ENCODE measurements at regions not wholly inside any gene's neighbourhood (a gene's known extent, or its start where the extent isn't known, plus 50 kb on each side); places are given as distances from the start of the nearest gene placed in this dataset.

DNA sequence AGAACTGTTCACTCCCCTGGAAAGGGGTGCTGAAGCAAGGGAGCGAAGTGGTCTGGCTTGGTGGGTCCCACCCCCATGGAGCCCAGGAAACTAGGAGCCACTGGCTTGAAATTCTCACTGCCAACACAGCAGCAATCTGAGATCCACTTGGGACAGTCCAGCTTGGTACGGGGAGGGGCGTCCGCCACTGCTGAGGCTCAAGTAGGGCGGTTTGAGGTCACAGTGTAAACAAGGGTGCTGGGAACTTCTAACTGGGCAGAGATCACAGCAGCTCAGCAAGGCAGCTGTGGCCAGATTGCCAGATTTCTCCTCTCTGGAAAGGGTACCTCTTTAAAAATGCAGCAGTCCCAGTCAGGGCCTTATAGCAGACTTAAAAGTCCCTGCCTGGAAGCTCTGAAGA is 53.9 kb upstream of the GALNTL6 start:
- no peak overlapping the region for H3K4me2 ChIP-seq (ENCODE audit: low read length)
- no peaks in the 10 kb centered on the region for H4K20me1 ChIP-seq (ENCODE audit: low read length)
- ChIA-PET POLR2A (ENCODE audit: unreplicated experiment) (no interaction called here), CTCF (no interaction called here)
- TF ChIP-seq EZH2phosphoT487 (IDR thresholded peaks at IDR 0.05; ENCODE audit: borderline replicate concordance, low read length) (no peak), EZH2 (IDR thresholded peaks at IDR 0.05; ENCODE audit: low read length, unreplicated experiment) (no peak)
- TF ChIP-seq, protein P1, sequence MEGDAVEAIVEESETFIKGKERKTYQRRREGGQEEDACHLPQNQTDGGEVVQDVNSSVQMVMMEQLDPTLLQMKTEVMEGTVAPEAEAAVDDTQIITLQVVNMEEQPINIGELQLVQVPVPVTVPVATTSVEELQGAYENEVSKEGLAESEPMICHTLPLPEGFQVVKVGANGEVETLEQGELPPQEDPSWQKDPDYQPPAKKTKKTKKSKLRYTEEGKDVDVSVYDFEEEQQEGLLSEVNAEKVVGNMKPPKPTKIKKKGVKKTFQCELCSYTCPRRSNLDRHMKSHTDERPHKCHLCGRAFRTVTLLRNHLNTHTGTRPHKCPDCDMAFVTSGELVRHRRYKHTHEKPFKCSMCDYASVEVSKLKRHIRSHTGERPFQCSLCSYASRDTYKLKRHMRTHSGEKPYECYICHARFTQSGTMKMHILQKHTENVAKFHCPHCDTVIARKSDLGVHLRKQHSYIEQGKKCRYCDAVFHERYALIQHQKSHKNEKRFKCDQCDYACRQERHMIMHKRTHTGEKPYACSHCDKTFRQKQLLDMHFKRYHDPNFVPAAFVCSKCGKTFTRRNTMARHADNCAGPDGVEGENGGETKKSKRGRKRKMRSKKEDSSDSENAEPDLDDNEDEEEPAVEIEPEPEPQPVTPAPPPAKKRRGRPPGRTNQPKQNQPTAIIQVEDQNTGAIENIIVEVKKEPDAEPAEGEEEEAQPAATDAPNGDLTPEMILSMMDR (conservative IDR thresholded peaks at IDR 0.05; ENCODE audit: low read depth, low read length) = no peak
- no peaks in the 10 kb centered on the region for H3K4me1 ChIP-seq (ENCODE audit: insufficient read depth, low read length)
- H3K9me2 ChIP-seq (replicated peaks; ENCODE audit: low read length) = no peaks in the 10 kb centered on the region
- H2AFZ ChIP-seq (ENCODE audit: low read length) = no peak overlapping the region
- no TSS peak for BruUV-seq (replicated peaks)
- H3K4me3 ChIP-seq (ENCODE audit: low read length) = no peak overlapping the region
- H3K79me2 ChIP-seq (ENCODE audit: low read length) = no peaks in the 10 kb centered on the region
- DNase-seq (no peak), ATAC-seq (no peak)
- no peaks in the 10 kb centered on the region for H3K36me3 ChIP-seq (ENCODE audit: low read depth, low read length)
- H3K9me3 ChIP-seq (ENCODE audit: low read length) = no peaks in the 10 kb centered on the region
- H3F3A ChIP-seq (ENCODE audit: low read length, unreplicated experiment) = no peaks in the 10 kb centered on the region
- peaks cover 6% of the 10 kb centered on the region; the same call in 1 of the 2 replicates for H3K27me3 ChIP-seq (ENCODE audit: low read length)
- no peak overlapping the region for H3K27ac ChIP-seq (ENCODE audit: low read length)
- intact Hi-C loops (cut with micrococcal nuclease) = no loop called here
- H3K9ac ChIP-seq (ENCODE audit: low read length) = no peak overlapping the region

DNA sequence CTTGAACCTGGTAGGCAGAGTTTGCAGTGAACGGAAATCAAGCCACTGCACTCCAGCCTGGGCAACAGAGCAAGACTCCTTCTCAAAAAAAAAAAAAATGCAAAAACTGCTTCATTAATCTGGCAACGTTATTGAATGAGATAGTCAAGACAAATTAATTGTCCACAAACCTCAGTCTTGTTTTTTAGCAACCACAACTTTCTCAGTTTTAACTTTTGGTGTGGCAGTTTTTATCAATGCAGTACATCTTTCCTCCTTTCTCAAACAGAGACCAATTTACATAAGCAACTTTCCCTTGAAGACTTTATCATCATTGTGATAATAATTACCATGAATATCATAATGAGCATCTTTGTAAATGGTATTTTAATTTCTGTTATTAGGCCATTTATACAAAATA is 61.7 kb upstream of the GALNTL6 start:
- no peak overlapping the region for H3K4me3 ChIP-seq (ENCODE audit: low read length)
- no peak overlapping the region for H3K27ac ChIP-seq (ENCODE audit: low read length)
- intact Hi-C loops (cut with micrococcal nuclease) = no loop called here
- DNase-seq (no peak), ATAC-seq (no peak)
- no peak overlapping the region for H3K4me2 ChIP-seq (ENCODE audit: low read length)
- TF ChIP-seq EZH2phosphoT487 (IDR thresholded peaks at IDR 0.05; ENCODE audit: borderline replicate concordance, low read length) = no peak
- TF ChIP-seq, protein P1 (conservative IDR thresholded peaks at IDR 0.05; ENCODE audit: low read depth, low read length) = no peak
- TF ChIP-seq EZH2 (IDR thresholded peaks at IDR 0.05; ENCODE audit: low read length, unreplicated experiment) = no peak
- no peaks in the 10 kb centered on the region for H3K9me2 ChIP-seq (replicated peaks; ENCODE audit: low read length)
- H3K36me3 ChIP-seq (ENCODE audit: low read depth, low read length) = no peaks in the 10 kb centered on the region
- H3K4me1 ChIP-seq (ENCODE audit: insufficient read depth, low read length) = no peaks in the 10 kb centered on the region
- no TSS peak for BruUV-seq (replicated peaks)
- ChIA-PET CTCF (no interaction called here), POLR2A (ENCODE audit: unreplicated experiment) (no interaction called here)
- 0 out of 2 replicates have a peak, but pooled peaks cover 4% of the 10 kb centered on the region for H3K27me3 ChIP-seq (ENCODE audit: low read length)
- no peaks in the 10 kb centered on the region for H3K79me2 ChIP-seq (ENCODE audit: low read length)
- no peaks in the 10 kb centered on the region for H4K20me1 ChIP-seq (ENCODE audit: low read length)
- H3K9ac ChIP-seq (ENCODE audit: low read length) = no peak overlapping the region
- H3K9me3 ChIP-seq (ENCODE audit: low read length) = no peaks in the 10 kb centered on the region
- H2AFZ ChIP-seq (ENCODE audit: low read length) = no peak overlapping the region
- H3F3A ChIP-seq (ENCODE audit: low read length, unreplicated experiment) = no peaks in the 10 kb centered on the region

DNA sequence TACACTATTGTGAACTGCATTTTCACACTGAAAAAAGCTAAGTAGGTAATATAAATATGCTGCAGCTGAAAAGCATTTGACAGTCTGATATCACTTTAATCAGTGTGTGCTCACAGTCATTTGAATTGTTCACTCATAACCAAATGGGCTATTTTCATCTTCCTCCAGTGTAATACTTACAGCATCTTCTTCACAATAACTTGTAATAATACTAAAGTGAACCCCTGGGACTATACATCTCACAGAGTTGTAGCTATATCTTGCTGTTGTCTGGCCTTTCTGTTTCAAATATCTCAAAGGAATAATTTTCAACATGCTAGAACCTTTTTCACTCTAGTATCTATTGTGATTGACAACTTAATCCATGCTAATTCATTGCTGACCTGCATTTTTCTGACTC is 66.8 kb upstream of the GALNTL6 start:
- H2AFZ ChIP-seq (ENCODE audit: low read length) = no peak overlapping the region
- BruUV-seq (replicated peaks) = no TSS peak
- H3K36me3 ChIP-seq (ENCODE audit: low read depth, low read length) = no peaks in the 10 kb centered on the region
- ChIA-PET POLR2A (ENCODE audit: unreplicated experiment) (no interaction called here), CTCF (no interaction called here)
- no peaks in the 10 kb centered on the region for H3F3A ChIP-seq (ENCODE audit: low read length, unreplicated experiment)
- H3K79me2 ChIP-seq (ENCODE audit: low read length) = no peaks in the 10 kb centered on the region
- TF ChIP-seq, protein P1 (conservative IDR thresholded peaks at IDR 0.05; ENCODE audit: low read depth, low read length) = no peak
- TF ChIP-seq EZH2 (IDR thresholded peaks at IDR 0.05; ENCODE audit: low read length, unreplicated experiment) (no peak), EZH2phosphoT487 (IDR thresholded peaks at IDR 0.05; ENCODE audit: borderline replicate concordance, low read length) (no peak)
- H3K9me2 ChIP-seq (replicated peaks; ENCODE audit: low read length) = no peaks in the 10 kb centered on the region
- DNase-seq (no peak), ATAC-seq (no peak)
- no peaks in the 10 kb centered on the region for H3K9me3 ChIP-seq (ENCODE audit: low read length)
- H3K9ac ChIP-seq (ENCODE audit: low read length) = no peak overlapping the region
- intact Hi-C loops (cut with micrococcal nuclease) = no loop called here
- H3K27me3 ChIP-seq (ENCODE audit: low read length) = 0 out of 2 replicates have a peak, but pooled peaks cover 4% of the 10 kb centered on the region
- no peaks in the 10 kb centered on the region for H3K4me1 ChIP-seq (ENCODE audit: insufficient read depth, low read length)
- no peak overlapping the region for H3K4me3 ChIP-seq (ENCODE audit: low read length)
- H3K27ac ChIP-seq (ENCODE audit: low read length) = no peak overlapping the region
- no peak overlapping the region for H3K4me2 ChIP-seq (ENCODE audit: low read length)
- no peaks in the 10 kb centered on the region for H4K20me1 ChIP-seq (ENCODE audit: low read length)
